ENCODE measurements at regions not wholly inside any gene's neighbourhood (a gene's known extent, or its start where the extent isn't known, plus 50 kb on each side); places are given as distances from the start of the nearest gene placed in this dataset.

- no peak overlapping the region for H3K4me2 ChIP-seq (ENCODE audit: low read depth, low read length)
- H3K14ac ChIP-seq (replicated peaks; ENCODE audit: low read depth, low read length), result no peak overlapping the region
- no peak overlapping the region for H3K4ac ChIP-seq (ENCODE audit: low read depth, low read length)
- dilution Hi-C loops (cut with HindIII; ENCODE audit: low sequenced_read_pairs, unreplicated experiment), result no loop called here
- DNase-seq (no peak), ATAC-seq (ENCODE audit: low read depth) (no peak)
- H2BK20ac ChIP-seq (ENCODE audit: low read depth, low read length), result no peak overlapping the region
- no peak overlapping the region for H2BK120ac ChIP-seq (ENCODE audit: low read depth, low read length)
- WGBS, 2 experiments (ENCODE audit: extremely low coverage in 2 of 2, insufficient read length in 1 of 2), result 100% methylated on average over 4 of the region's 6 CpGs; no CpG with 5 or more reads in 1 of the 2 experiments
- no peak overlapping the region for H3K18ac ChIP-seq (ENCODE audit: low read depth, low read length)
- POLR2A ChIA-PET (ENCODE audit: unreplicated experiment), result no interaction called here
- H3K4me3 ChIP-seq (ENCODE audit: insufficient read depth, low read depth, low read length), result no peak overlapping the region
- no peak for TF ChIP-seq NFE2L2 (IDR thresholded peaks at IDR 0.05; ENCODE audit: low read depth, low read length)
- no peak for TF ChIP-seq RFX5 (IDR thresholded peaks at IDR 0.05; ENCODE audit: low read depth, low read length)
- TF ChIP-seq MXI1 (IDR thresholded peaks at IDR 0.05; ENCODE audit: borderline replicate concordance, low read depth, low read length), result no peak
- no peak for TF ChIP-seq CEBPB (IDR thresholded peaks at IDR 0.05; ENCODE audit: low read depth, low read length)
- no peak for TF ChIP-seq FOS (IDR thresholded peaks at IDR 0.05; ENCODE audit: low read depth, low read length)
- TF ChIP-seq CTCF (conservative IDR thresholded peaks at IDR 0.05; ENCODE audit: low read depth, low read length), result no peak
- no peaks in the 10 kb centered on the region for H3K79me1 ChIP-seq (ENCODE audit: low read depth in 1 of 2, low read length in 2 of 2)
- H2AK5ac ChIP-seq (ENCODE audit: low read depth, low read length), result no peak overlapping the region
- no peak overlapping the region for H4K5ac ChIP-seq (ENCODE audit: low read depth, low read length)
- no peak overlapping the region for H2AFZ ChIP-seq (replicated peaks; ENCODE audit: low read length, poor library complexity)
- H2BK15ac ChIP-seq (ENCODE audit: low read depth, low read length), result no peak overlapping the region
- intact Hi-C loops (cut with micrococcal nuclease), result no loop called here
- in situ Hi-C loops (cut with MboI; ENCODE audit: low sequenced_read_pairs), result no loop called here
- BruUV-seq (replicated peaks), result no TSS peak
- H3K9me1 ChIP-seq (ENCODE audit: insufficient read depth, low read length), result 0 out of 2 replicates have a peak, but pooled peaks cover 3% of the 10 kb centered on the region
- no peaks in the 10 kb centered on the region for H3K36me3 ChIP-seq (ENCODE audit: control insufficient read depth, insufficient read depth, low read length)
- H4K8ac ChIP-seq (ENCODE audit: low read depth in 2 of 2, low read length in 2 of 2), result no peak overlapping the region
- H4K91ac ChIP-seq (ENCODE audit: insufficient read depth, low read depth, low read length), result no peak overlapping the region
- H3K23ac ChIP-seq (ENCODE audit: low read depth, low read length), result no peak overlapping the region
- H2BK5ac ChIP-seq (ENCODE audit: low read depth, low read length, poor library complexity, severe bottlenecking), result no peak overlapping the region
- no peak overlapping the region for H3K27ac ChIP-seq (ENCODE audit: insufficient read depth, low read length)
- no peak overlapping the region for H3K9ac ChIP-seq (ENCODE audit: low read depth, low read length)
- H3K27me3 ChIP-seq (ENCODE audit: control insufficient read depth, insufficient read depth, low read length), result 0 out of 2 replicates have a peak, but pooled peaks cover 2% of the 10 kb centered on the region
- H3K9me3 ChIP-seq (ENCODE audit: control insufficient read depth, insufficient read depth, low read length), result no peaks in the 10 kb centered on the region
- H2AK9ac ChIP-seq (replicated peaks; ENCODE audit: low read depth, low read length, poor library complexity), result no peak overlapping the region
- H3K56ac ChIP-seq (ENCODE audit: extremely low read depth, insufficient read depth, low read length), result no peak overlapping the region
- peaks cover 3% of the 10 kb centered on the region; the same call in 1 of the 2 replicates for H3K4me1 ChIP-seq (ENCODE audit: control insufficient read depth, insufficient read depth, low read length)
- H4K20me1 ChIP-seq (ENCODE audit: insufficient read depth, low read length), result no peaks in the 10 kb centered on the region
- CTCF ChIA-PET, result no interaction called here
These were observed 125.7 kb upstream of the TNS3 start for GRCh38 chr7:47707583-47707982.
